ENCODE measurements at regions not wholly inside any gene's neighbourhood (a gene's known extent, or its start where the extent isn't known, plus 50 kb on each side); places are given as distances from the start of the nearest gene placed in this dataset.

- CTCF ChIA-PET, result no interaction called here
- H3K4me3 Mint-ChIP-seq, result no peak overlapping the region
- ATAC-seq (no peak), DNase-seq (no peak)
- H3K27me3 Mint-ChIP-seq (ENCODE audit: low read depth), result peaks cover 6% of the 10 kb centered on the region
- POLR2A ChIA-PET, result no interaction called here
- H3K36me3 Mint-ChIP-seq (ENCODE audit: low read depth), result no peaks in the 10 kb centered on the region
- H3K4me1 Mint-ChIP-seq (ENCODE audit: low read depth), result no peaks in the 10 kb centered on the region
- no peaks in the 10 kb centered on the region for H3K9me3 Mint-ChIP-seq (ENCODE audit: insufficient read depth)
- H3K27ac Mint-ChIP-seq, result no peak overlapping the region
These were observed 216.7 kb downstream of the TTLL2 start for GRCh38 chr6:167541544-167541943.

- Mint-ChIP-seq H3K4me1 (ENCODE audit: low read depth) (no peaks in the 10 kb centered on the region), H3K27ac (no peak overlapping the region), H3K36me3 (ENCODE audit: low read depth) (no peaks in the 10 kb centered on the region), H3K4me3 (no peak overlapping the region), H3K9me3 (ENCODE audit: insufficient read depth) (no peaks in the 10 kb centered on the region), H3K27me3 (ENCODE audit: low read depth) (no peaks in the 10 kb centered on the region)
- CTCF ChIA-PET, result no interaction called here
- ATAC-seq (no peak), DNase-seq (no peak)
- POLR2A ChIA-PET, result no interaction called here
These were observed 219.0 kb downstream of the TTLL2 start for GRCh38 chr6:167543602-167544497.

- POLR2A ChIA-PET, result no interaction called here
- DNase-seq (no peak), ATAC-seq (no peak)
- Mint-ChIP-seq H3K4me3 (no peak overlapping the region), H3K27ac (no peak overlapping the region), H3K27me3 (ENCODE audit: low read depth) (no peaks in the 10 kb centered on the region), H3K36me3 (ENCODE audit: low read depth) (no peaks in the 10 kb centered on the region), H3K4me1 (ENCODE audit: low read depth) (no peaks in the 10 kb centered on the region), H3K9me3 (ENCODE audit: insufficient read depth) (no peaks in the 10 kb centered on the region)
- CTCF ChIA-PET, result no interaction called here
These were observed 221.9 kb downstream of the TTLL2 start for GRCh38 chr6:167546611-167547327.

- Mint-ChIP-seq H3K27me3 (ENCODE audit: low read depth) (no peaks in the 10 kb centered on the region), H3K27ac (no peak overlapping the region), H3K4me3 (no peak overlapping the region), H3K4me1 (ENCODE audit: low read depth) (no peaks in the 10 kb centered on the region), H3K9me3 (ENCODE audit: insufficient read depth) (no peaks in the 10 kb centered on the region), H3K36me3 (ENCODE audit: low read depth) (no peaks in the 10 kb centered on the region)
- ChIA-PET POLR2A (no interaction called here), CTCF (no interaction called here)
- DNase-seq, result no peak
- ATAC-seq, result no peak
These were observed 222.4 kb downstream of the TTLL2 start for GRCh38 chr6:167547328-167547692.

GRCh38 chr6:167547751-167548150 is 222.9 kb downstream of the TTLL2 start:
- no peak overlapping the region for H3K4me3 Mint-ChIP-seq
- DNase-seq, result no peak
- H3K9me3 Mint-ChIP-seq (ENCODE audit: insufficient read depth), result no peaks in the 10 kb centered on the region
- no peaks in the 10 kb centered on the region for H3K4me1 Mint-ChIP-seq (ENCODE audit: low read depth)
- H3K27ac Mint-ChIP-seq, result no peak overlapping the region
- ChIA-PET CTCF (no interaction called here), POLR2A (no interaction called here)
- H3K27me3 Mint-ChIP-seq (ENCODE audit: low read depth), result no peaks in the 10 kb centered on the region
- no peaks in the 10 kb centered on the region for H3K36me3 Mint-ChIP-seq (ENCODE audit: low read depth)
- ATAC-seq, result no peak

- no peak overlapping the region for H3K27ac Mint-ChIP-seq
- H3K9me3 Mint-ChIP-seq (ENCODE audit: insufficient read depth), result no peaks in the 10 kb centered on the region
- no peaks in the 10 kb centered on the region for H3K4me1 Mint-ChIP-seq (ENCODE audit: low read depth)
- no peaks in the 10 kb centered on the region for H3K27me3 Mint-ChIP-seq (ENCODE audit: low read depth)
- no peaks in the 10 kb centered on the region for H3K36me3 Mint-ChIP-seq (ENCODE audit: low read depth)
- CTCF ChIA-PET, result no interaction called here
- no peak for ATAC-seq
- POLR2A ChIA-PET, result no interaction called here
- H3K4me3 Mint-ChIP-seq, result no peak overlapping the region
- no peak for DNase-seq
These were observed 223.6 kb downstream of the TTLL2 start for GRCh38 chr6:167548451-167548850.

DNA sequence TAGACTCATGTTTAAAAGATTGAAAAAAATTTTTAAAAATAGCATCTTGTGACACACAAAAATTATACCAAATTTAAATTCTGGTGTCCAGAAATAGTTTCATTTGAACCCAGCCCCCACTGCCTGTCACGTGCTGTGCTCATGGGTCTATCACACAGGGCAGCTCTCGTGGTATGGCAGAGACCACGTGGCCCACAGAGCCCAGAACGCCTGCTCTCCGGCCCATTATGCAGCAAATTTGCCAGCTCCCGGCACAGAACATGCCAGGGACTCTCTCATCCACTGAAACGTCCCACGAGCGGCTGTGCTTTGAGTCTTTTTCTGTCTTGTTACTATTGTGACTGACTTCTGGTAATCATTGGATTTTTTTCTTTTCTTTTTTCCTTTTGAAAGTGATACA is 224.3 kb downstream of the TTLL2 start:
- Mint-ChIP-seq H3K4me3 (no peak overlapping the region), H3K36me3 (ENCODE audit: low read depth) (no peaks in the 10 kb centered on the region), H3K27ac (no peak overlapping the region), H3K27me3 (ENCODE audit: low read depth) (no peaks in the 10 kb centered on the region), H3K4me1 (ENCODE audit: low read depth) (no peaks in the 10 kb centered on the region), H3K9me3 (ENCODE audit: insufficient read depth) (no peaks in the 10 kb centered on the region)
- DNase-seq, result no peak
- POLR2A ChIA-PET, result no interaction called here
- CTCF ChIA-PET, result no interaction called here
- no peak for ATAC-seq

DNA sequence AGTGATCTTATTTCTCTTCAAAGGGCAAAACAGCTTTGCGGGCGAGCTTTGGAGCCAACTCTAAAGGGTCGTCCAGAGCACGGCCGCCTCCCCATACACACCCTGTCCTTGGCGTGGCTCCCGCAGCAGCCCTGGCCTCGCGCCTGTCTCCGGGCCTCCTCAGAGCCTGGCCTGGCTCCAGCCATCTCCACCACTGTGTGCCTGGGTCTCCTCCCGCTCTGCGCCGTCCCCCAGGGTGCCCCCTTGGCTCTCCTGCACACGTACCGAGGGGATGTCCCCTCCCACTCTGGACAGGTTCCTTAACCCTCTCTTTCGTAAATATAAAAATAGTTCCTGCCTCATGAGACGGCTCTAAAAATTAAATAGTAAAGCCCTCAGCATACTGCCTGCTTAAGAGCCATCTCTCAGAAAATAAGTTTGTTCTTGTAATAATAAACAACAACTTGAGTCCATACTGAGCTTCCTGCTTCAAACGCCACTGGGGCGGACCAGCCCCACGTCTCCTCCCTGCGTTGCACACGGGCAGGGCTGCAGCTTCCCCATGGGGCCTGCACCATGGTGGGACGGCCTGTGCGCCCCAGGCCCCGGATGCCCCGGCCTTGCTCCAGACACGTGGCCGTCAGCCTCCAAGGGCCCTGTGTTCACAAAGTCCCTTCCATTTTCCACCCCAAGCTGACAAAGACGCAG is 226.2 kb downstream of the TTLL2 start:
- ChIA-PET CTCF (no interaction called here), POLR2A (no interaction called here)
- H3K4me1 Mint-ChIP-seq (ENCODE audit: low read depth), result no peaks in the 10 kb centered on the region

DNA sequence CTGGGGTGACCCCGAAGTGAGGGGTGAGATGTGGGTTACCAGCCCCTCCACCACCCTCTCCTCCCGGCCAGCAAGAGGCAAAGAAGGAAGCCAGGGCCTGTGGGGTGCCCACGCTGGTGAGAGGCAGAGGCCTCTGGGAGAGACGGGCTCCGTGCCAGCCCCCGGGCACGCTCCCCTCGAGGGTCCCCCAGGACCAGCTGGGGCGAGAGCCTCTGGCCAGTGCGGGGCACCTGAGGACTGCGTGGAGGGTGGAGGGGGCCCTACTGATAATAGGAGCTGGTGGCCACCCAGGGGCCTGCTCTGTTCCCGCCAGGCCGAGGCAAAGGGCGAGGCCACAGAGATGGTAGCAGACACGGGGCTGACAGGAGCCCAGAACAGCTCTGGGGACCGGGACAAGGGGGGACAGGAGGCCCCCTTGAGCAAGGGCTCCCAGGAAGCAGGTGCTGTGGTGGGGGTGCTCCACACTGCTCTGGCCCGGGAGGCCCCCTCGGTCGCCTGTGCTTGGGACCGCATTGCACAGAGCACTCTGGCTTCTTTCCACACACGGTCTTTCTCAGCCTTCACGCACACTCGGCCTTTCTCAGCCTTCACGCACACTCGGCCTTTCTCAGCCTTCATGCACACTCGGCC is 226.9 kb downstream of the TTLL2 start:
- Mint-ChIP-seq H3K4me3 (no peak overlapping the region), H3K36me3 (ENCODE audit: low read depth) (no peaks in the 10 kb centered on the region), H3K27me3 (ENCODE audit: low read depth) (no peaks in the 10 kb centered on the region), H3K27ac (no peak overlapping the region), H3K9me3 (ENCODE audit: insufficient read depth) (no peaks in the 10 kb centered on the region), H3K4me1 (ENCODE audit: low read depth) (no peaks in the 10 kb centered on the region)
- ChIA-PET POLR2A (no interaction called here), CTCF (no interaction called here)
- DNase-seq (no peak), ATAC-seq (no peak)

More for the DNA sequence above, 226.2 kb downstream of the TTLL2 start:
- no peak overlapping the region for H3K27ac Mint-ChIP-seq
- DNase-seq, result no peak
- no peak for ATAC-seq
- H3K27me3 Mint-ChIP-seq (ENCODE audit: low read depth), result no peaks in the 10 kb centered on the region
- H3K4me3 Mint-ChIP-seq, result no peak overlapping the region
- H3K9me3 Mint-ChIP-seq (ENCODE audit: insufficient read depth), result no peaks in the 10 kb centered on the region
- no peaks in the 10 kb centered on the region for H3K36me3 Mint-ChIP-seq (ENCODE audit: low read depth)

GRCh38 chr6:167552258-167552630 is 227.4 kb downstream of the TTLL2 start:
- ChIA-PET CTCF (no interaction called here), POLR2A (no interaction called here)
- ATAC-seq (no peak), DNase-seq (no peak)
- no peak overlapping the region for H3K4me3 Mint-ChIP-seq
- H3K9me3 Mint-ChIP-seq (ENCODE audit: insufficient read depth), result no peaks in the 10 kb centered on the region
- no peak overlapping the region for H3K27ac Mint-ChIP-seq
- no peaks in the 10 kb centered on the region for H3K36me3 Mint-ChIP-seq (ENCODE audit: low read depth)
- no peaks in the 10 kb centered on the region for H3K27me3 Mint-ChIP-seq (ENCODE audit: low read depth)
- H3K4me1 Mint-ChIP-seq (ENCODE audit: low read depth), result no peaks in the 10 kb centered on the region

GRCh38 chr6:167552961-167553735 is 228.3 kb downstream of the TTLL2 start:
- Mint-ChIP-seq H3K27me3 (ENCODE audit: low read depth) (no peaks in the 10 kb centered on the region), H3K9me3 (ENCODE audit: insufficient read depth) (no peaks in the 10 kb centered on the region), H3K4me3 (no peak overlapping the region), H3K4me1 (ENCODE audit: low read depth) (no peaks in the 10 kb centered on the region), H3K36me3 (ENCODE audit: low read depth) (no peaks in the 10 kb centered on the region), H3K27ac (no peak overlapping the region)
- POLR2A ChIA-PET, result no interaction called here
- DNase-seq (no peak), ATAC-seq (no peak)
- CTCF ChIA-PET, result no interaction called here
